GM12872 (cell line): ENCODE measurements at regions not wholly inside any gene's neighbourhood (a gene's known extent, or its start where the extent isn't known, plus 50 kb on each side); places are given as distances from the start of the nearest gene placed in this dataset.

ENCODE experiments used
- CTCF ChIP-seq: IDR thresholded peaks from 3 replicates; pipeline ENCODE4 v1.5.1; 2011; ENCODE audit warnings: low read depth, mild to moderate bottlenecking, low read length, moderate library complexity; ENCODE audit not compliant: insufficient read depth

- no peak for TF ChIP-seq CTCF
These were observed 1347.3 kb downstream of the RPA4 start for GRCh38 chrX:98231003-98231402.

DNA sequence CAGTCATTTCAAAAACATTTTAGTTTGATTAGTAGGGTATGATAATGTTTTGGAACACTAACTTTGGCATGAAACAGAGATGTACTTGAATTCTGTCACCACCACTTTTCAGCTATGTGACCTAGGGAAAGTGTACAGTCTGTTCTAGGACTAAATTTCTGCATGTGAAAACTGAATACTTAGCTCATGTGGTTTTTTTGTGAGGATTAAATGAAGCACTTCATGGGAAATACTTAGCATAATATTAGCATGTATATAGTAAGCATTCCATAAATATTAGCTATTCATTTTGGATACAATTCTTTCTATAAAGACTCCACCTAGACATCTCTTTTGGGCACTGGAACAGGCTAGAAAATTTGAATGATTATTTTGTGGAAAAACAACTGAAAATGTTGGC, 1379.4 kb downstream of the RPA4 start:
- no peak for TF ChIP-seq CTCF

- TF ChIP-seq CTCF: no peak
These were observed 1406.0 kb downstream of the RPA4 start for GRCh38 chrX:98289726-98290125.

DNA sequence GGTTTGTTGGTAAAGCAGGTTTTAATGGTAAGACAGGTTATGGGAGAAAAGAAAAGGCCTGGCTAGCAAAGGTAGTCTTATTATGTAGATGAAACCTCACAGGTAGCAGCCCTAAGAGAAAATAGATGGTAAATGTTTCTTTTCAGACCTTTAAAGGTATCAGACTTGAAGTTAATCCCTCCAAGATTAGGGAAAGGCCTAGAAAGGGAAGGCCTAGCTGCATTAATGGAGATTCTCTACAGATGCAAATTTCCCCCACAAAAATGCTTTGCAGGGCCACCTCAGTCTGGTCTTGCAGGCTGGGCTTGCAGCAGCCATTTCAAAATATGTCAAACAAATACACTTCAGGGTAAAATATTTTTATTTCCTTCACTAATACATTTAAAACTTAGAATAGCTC, 1410.6 kb downstream of the RPA4 start:
- no peak for TF ChIP-seq CTCF

DNA sequence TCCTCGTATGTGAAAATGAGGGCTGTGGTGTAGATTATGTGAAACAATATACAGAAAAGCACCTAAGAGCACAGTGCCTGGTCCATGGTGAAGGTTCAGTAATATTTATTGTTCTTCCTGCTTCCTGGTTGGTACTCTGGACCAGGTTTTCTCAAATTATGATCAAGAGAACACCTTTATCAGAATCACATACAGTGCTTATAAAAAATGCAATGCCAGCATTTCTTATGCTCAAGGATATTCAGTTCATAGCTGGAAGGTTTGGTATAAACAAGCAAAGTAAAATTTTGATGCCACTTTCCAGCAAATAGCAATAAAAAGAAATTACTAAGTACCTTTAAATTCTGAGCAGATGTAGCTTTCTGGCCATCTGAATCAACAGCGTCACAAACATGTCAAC, 1412.4 kb downstream of the RPA4 start:
- no peak for TF ChIP-seq CTCF

DNA sequence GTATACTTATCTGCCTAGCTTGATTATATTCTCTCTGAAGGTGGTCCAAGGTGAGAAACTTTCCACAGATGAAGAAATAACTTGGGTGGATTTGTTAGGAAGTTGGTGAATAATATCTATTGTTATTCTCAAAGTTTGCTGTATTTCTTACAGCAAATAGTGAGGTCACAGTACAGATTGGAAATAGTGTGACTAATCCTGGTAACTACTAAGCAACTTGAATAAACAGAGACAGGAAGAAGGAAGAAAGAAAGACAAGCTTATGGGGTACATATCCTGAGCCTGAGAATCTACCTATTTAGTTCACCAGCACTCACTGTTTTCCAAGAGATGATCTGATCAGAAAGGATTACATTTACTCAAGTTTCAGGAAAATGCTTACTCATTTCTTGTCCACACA, 1416.1 kb downstream of the RPA4 start:
- TF ChIP-seq CTCF: no peak

- TF ChIP-seq CTCF: no peak
These were observed 1447.7 kb downstream of the RPA4 start for GRCh38 chrX:98331407-98331806.

DNA sequence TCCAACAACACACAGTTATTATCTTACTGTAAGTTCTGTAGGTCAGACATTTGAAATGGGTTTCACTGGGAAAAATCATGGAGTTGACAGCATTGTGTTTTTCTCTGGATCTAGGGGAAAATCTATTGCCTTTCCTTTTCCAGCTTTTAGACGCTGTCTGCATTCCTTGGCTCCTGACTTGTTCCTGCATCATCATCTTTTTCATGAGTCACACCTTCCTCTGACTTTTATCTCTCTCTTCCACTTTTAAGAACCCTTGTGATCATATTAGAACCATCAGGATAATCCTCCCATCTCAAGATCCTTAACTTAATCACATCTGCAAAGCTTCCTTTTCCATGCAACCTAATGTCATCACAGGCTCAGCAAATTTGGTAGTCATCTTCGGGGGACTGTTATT, 1454.8 kb downstream of the RPA4 start:
- no peak for TF ChIP-seq CTCF
